Panc1 (cell line): ENCODE measurements at regions not wholly inside any gene's neighbourhood (a gene's known extent, or its start where the extent isn't known, plus 50 kb on each side); places are given as distances from the start of the nearest gene placed in this dataset.

Experiments used
- CTCF ChIP-seq: fragments of 450-650 bp; IDR thresholded peaks from 2 replicates; pipeline ENCODE4 v1.5.1; 2017; ENCODE audit warnings: mild to moderate bottlenecking
- POLR2AphosphoS5 ChIP-seq: IDR thresholded peaks from 2 replicates; pipeline ENCODE4 v1.6.1; 2012; ENCODE audit warnings: mild to moderate bottlenecking, low read depth, low read length, moderate library complexity
- REST ChIP-seq, 2 experiments: IDR thresholded peaks; 2 replicates each; pipeline ENCODE4 v1.6.1; 2011 to 2012; ENCODE audit warnings: low read depth in 2 of 2, control low read depth in 1 of 2, low read length in 1 of 2, mild to moderate bottlenecking in 1 of 2, moderate library complexity in 1 of 2; ENCODE audit not compliant: insufficient read depth in 1 of 2
- SIN3A ChIP-seq: IDR thresholded peaks from 2 replicates; pipeline ENCODE4 v1.6.1; 2012; ENCODE audit warnings: low read depth, mild to moderate bottlenecking, low read length, moderate library complexity, borderline replicate concordance; ENCODE audit not compliant: insufficient read depth
- TCF7L2 ChIP-seq: IDR thresholded peaks from 2 replicates; pipeline ENCODE4 v1.6.1; 2011; ENCODE audit warnings: mild to moderate bottlenecking, low read depth, low read length, inconsistent platforms

GRCh38 chr9:69971643-69972449 lies 71.8 kb upstream of the MAMDC2 start:
- TF ChIP-seq CTCF, result peak; percentile 85
- no peak for TF ChIP-seq SIN3A
- TF ChIP-seq REST (IDR thresholded peaks at IDR 0.05; ENCODE audit: insufficient read depth in 1 of 2, low read depth in 2 of 2, low read length in 1 of 2), result no peak
- no peak for TF ChIP-seq TCF7L2
- no peak for TF ChIP-seq POLR2AphosphoS5
